KOPT-K1 (cell line): ENCODE measurements at regions not wholly inside any gene's neighbourhood (a gene's known extent, or its start where the extent isn't known, plus 50 kb on each side); places are given as distances from the start of the nearest gene placed in this dataset.

Experiments used
- H3K27ac ChIP-seq: fragments of 200-600 bp; sonication (generic); 2 replicates; pipeline ENCODE4 v1.5.1; 2016; ENCODE audit warnings: antibody characterized with exemption, mild to moderate bottlenecking, low read depth, low read length; ENCODE audit not compliant: poor library complexity, severe bottlenecking
- H3K36me3 ChIP-seq: fragments of 200-600 bp; sonication (generic); 2 replicates; pipeline ENCODE4 v1.5.1; 2017; ENCODE audit warnings: antibody characterized with exemption, mild to moderate bottlenecking, low read length, moderate library complexity; ENCODE audit not compliant: insufficient read depth
- H3K9me3 ChIP-seq: fragments of 200-600 bp; sonication (generic); 2 replicates; pipeline ENCODE4 v1.5.1; 2017; ENCODE audit warnings: antibody characterized with exemption, low read length, mild to moderate bottlenecking; ENCODE audit not compliant: insufficient read depth, poor library complexity, severe bottlenecking

DNA sequence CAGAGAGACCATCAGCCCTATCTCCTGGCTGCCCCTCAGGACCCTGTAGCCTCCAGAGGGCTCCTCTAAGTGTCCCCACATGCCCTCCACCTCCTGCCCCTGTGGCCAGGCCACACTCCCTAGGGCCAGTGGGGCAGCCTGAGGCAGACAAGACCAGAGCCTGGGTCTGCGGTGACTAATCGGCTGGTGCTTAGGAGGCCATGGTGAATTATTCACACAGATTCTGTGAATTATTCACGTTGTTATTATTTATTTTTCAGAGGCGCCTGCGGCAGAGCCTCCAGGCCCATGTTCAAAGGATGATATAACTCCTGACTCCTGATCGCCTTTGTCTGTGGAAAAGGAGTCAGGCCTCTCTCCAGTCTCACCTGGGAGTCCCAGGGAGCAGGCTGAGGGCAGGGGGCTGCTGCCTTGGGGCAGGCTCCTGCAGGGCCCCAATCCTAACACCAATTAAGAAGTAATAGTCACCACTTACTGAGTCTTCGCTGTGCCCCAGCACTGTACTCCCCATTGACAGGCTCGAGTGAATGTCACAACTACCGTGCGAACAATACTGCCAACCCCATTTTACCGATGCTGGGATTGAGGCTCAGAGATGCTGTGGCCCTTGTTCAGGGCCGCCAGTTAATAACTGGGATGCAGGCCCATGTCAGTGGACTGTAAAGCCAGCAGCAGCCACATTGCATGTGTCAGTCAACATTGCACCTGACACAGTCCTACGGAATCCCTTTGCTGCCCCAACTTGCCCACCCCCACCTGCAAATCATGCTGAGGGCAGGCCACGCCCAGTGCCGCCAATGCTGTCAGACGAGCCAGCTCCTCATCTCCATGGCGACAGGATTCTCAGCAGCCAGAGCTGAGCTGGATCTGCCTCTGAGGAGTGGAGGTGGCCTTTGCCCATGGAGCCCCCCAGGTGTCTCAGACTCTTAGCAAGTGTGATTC, 94.9 kb downstream of the PCDH1 start:
- Histone ChIP-seq H3K36me3 (no peaks in the 10 kb centered on the region), H3K9me3 (no peaks in the 10 kb centered on the region), H3K27ac (no peak overlapping the region)

DNA sequence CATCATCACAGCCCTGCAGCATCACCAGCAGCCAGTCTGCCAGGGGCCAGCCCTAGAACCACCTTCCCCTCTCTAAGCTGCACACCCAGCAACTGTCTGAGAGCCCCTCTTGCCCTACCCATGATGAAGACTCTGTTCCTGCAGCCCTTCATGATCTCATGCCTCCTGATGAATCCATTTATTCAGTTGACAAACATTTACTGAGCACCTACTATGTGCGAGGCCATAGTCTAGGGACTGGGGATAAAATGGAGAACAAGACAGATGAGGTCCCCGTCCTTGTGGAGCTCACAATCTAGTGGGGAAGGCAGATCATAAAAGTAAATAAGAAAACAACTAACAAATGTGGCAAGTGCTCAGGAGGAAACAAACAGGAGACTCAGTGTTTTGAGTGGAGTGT, 96.3 kb downstream of the PCDH1 start:
- no peaks in the 10 kb centered on the region for H3K9me3 ChIP-seq
- H3K27ac ChIP-seq: no peak overlapping the region
- H3K36me3 ChIP-seq: no peaks in the 10 kb centered on the region

DNA sequence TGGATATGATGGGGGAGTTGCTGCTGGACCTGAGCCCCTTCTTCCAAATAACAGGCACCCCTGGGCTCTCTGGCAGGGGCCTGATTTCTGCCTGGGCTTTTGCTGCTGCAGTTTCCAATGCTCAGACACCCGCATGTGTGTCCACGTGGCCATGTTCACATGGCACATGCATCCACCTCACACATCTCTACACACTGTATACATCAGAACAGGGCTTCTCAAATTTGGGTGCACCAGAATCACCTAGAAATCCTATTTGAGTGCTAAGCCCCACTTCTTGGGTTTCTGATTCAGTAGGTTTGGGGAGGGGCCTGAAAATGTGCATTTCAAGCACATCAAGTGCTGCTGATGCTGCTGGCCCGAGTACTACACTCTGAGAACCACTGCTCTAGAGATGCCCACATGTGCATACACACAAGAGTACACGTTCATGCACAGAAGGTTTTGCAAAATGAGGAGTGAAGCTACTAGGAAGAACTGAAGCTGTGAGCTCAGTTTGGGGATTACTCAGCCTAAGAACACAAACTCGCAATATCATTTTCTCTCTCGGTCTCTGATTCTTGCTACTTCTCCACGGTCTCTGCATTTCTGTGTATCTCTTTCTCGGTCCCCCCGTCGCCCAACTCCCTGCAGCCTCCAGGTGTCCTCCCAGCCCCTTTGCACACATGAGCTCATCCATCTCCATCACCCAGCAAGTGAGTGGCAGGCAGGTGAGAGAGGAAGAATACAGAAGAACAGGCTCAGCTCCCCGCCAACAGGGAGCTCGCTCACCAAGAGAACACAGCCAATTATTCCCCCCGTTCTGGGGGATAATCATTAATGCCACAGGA, 97.0 kb downstream of the PCDH1 start:
- H3K9me3 ChIP-seq: no peaks in the 10 kb centered on the region
- H3K36me3 ChIP-seq: no peaks in the 10 kb centered on the region
- H3K27ac ChIP-seq: no peak overlapping the region

DNA sequence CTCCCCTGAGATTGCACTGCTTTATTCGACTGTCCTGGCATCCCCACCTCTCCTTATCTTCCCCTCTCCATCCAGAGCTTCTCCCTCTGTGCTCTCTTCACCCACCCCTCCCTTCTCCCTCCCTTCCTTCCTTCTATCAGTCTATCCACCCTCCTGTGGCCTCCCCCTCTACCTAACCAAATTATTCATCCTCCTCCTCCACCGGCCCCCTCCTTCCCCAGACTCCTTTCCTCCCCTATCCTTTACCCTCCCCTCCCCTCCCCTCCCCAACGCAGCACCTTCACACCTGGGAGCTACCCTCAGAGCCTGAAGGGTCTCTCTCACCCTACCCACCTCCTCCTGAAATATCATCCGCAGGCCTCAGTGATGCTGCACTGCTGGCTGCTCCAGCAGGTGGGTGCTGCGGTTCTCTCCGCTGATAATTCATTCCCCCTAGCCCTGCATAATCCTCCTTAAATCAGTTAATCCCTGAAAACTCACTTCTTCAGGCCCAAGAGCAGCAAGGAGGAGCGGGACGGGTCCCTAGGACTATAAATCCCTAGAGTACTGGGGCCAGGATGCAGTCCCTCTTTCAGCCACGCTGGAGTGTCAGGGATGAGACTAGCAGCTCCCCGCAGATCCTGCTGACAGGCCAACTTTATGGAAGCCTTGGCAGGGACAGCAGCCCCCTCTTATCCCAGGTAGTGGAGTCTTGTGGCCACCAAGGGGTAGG, 97.8 kb downstream of the PCDH1 start:
- Histone ChIP-seq H3K36me3 (no peaks in the 10 kb centered on the region), H3K27ac (no peak overlapping the region), H3K9me3 (no peaks in the 10 kb centered on the region)

DNA sequence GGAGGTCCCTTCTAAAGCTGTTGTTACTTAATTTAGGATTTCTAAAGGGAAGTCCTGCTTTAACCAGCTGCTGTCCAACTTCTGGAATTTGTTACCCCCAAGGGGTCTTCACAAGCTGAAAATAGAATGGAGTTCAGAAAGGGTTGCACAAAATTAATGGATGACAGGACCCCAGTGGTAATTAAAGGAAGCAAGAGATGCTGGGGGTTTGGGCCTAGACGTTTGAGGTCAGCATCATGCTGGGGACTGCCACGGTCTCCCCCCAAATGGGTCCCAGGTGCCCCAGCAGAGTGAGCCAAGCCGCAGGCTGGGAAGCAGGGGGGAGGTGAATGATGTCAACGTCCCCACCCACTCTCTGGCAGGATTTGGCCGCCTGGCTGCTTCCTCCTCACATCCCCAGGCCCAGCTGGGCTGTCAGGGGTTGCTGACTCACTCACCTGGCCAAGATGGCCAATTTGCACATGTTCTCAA, 97.5 kb upstream of the ARAP3 start:
- H3K36me3 ChIP-seq: no peaks in the 10 kb centered on the region
- no peaks in the 10 kb centered on the region for H3K9me3 ChIP-seq
- no peak overlapping the region for H3K27ac ChIP-seq

DNA sequence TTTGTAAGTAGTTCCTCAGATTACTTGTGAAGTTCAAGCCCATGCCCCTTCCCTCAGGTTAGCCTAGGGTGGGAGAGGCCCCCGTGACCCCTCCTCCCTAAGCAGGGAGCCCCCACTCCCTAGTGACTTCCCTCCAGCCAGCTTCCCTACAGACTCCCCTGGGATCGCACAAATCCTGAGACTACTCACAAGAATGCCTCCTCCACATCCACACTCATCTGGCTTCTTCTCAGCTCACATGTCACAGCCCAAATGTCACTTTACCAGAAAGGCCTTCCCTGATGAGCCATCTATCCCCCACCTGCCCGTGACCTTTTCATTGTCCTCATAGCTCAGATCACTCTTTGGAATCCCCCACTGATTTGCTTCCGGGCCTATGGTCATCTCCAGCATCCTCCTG, 96.7 kb upstream of the ARAP3 start:
- Histone ChIP-seq H3K36me3 (no peaks in the 10 kb centered on the region), H3K9me3 (no peaks in the 10 kb centered on the region), H3K27ac (no peak overlapping the region)

DNA sequence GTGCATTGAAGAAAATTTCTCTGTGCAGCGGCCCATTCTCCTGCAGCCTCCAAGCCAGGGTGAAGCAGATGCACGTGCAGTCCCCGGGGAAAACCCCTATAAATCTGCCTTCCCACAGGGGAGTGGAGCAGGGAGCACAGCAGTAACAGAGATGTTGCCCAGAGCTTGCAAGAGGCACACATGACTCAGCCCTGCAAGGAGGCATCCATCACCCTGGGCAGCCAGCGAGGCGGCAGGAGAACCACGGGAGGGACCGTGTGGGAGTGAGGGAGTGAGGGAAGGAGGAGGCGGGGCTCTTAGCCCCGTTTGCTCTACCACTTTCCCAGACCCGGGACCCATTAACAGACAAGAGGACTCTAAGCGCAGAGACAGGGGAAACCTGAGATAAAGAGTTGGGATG, 96.2 kb upstream of the ARAP3 start:
- Histone ChIP-seq H3K27ac (no peak overlapping the region), H3K9me3 (no peaks in the 10 kb centered on the region), H3K36me3 (no peaks in the 10 kb centered on the region)

DNA sequence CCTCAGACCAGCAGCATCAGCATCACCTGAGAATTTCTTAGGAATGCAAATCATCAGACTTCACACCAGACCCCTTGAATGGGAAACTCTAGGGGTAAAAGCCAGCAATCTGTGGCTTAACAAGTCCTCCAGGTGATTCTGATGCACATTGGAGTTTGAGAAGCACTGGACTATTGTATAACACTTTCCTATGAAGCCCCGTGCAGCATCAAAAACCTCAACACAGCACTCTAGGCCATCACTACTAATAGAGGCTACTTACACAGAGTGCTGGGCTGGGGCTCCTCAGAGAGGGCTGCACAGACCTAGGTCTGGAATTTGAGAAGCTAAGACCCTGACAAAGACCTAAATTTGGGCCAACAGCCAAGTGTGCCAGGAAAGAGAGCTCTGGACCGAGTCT, 95.7 kb upstream of the ARAP3 start:
- Histone ChIP-seq H3K27ac (no peak overlapping the region), H3K9me3 (no peaks in the 10 kb centered on the region), H3K36me3 (no peaks in the 10 kb centered on the region)

DNA sequence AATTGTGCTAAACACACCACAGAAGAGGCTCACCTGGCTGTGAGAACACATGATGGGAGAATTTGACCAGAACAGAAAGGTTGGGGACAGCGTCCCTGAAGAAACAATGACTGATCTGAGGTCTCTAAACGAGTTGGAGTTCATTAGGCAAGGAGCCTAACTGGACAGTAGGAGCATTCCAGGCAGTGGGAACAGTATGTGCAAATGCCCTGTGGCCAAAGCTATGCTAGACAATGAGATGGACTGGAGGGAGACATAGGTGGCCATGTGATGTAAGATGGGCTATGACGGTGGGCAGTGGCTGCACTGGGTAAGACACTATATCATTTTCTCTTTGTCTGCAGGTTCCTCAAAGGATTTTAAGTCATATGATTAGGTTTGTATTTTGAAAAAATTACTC, 95.1 kb upstream of the ARAP3 start:
- no peaks in the 10 kb centered on the region for H3K9me3 ChIP-seq
- H3K27ac ChIP-seq: no peak overlapping the region
- H3K36me3 ChIP-seq: no peaks in the 10 kb centered on the region

DNA sequence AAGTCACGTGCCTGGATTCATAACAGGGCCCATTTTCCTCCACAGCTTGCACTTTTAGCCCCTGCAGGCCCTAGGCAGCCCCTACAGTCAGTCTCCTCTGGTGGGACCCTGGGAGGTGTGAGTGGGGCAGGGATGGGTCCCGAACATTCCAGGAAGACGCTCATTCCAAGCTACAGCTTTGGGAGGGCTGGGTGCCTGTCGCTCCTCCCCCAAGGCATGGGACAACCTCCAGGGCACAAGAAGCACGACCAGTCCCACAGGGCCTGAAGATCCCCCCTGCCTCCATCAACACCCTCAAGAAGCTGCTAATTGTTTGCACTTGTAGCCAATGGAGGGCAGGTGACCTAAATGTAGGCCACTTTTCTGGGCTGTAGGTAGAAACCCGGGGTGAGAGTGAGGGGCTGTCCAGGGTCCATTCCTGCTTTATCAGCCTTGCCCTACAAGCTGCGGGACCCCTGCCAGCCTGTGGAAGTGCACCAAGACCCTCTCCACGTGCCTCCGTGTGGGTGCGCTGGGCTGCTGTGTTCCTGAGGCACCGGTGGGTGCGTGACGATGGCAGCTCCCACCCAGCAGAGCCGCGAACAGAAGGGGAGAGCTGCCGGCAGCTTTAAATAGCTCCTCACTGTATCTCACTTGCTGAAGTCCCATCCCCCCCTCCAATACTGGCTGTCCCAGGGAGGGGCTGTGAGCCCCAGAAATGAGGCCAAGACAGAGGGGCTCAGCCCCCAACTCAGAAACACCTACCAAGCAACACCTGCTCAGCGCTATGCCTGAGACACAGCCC, 91.9 kb upstream of the ARAP3 start:
- no peaks in the 10 kb centered on the region for H3K36me3 ChIP-seq
- no peak overlapping the region for H3K27ac ChIP-seq
- H3K9me3 ChIP-seq: no peaks in the 10 kb centered on the region

DNA sequence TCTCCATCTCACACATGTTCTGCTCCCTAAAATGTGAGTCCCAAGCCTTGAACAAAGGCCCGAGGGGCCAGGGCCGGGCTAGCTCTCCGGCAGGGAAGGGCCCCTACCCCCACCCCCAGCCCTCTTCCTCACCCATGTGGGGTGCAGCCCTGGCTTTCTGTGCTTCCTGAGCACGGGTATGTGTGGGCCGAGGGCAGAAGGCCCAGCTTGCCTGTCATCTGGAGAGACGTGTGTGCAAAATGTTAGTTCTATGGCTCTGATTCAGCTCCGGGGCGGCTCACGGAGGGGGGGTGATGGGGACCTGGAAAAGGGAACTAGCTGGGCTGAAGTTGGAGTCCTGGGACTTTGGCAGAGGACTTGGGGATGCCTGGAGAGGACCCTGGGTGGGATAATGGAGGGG, 90.3 kb upstream of the ARAP3 start:
- Histone ChIP-seq H3K9me3 (no peaks in the 10 kb centered on the region), H3K36me3 (no peaks in the 10 kb centered on the region), H3K27ac (no peak overlapping the region)

DNA sequence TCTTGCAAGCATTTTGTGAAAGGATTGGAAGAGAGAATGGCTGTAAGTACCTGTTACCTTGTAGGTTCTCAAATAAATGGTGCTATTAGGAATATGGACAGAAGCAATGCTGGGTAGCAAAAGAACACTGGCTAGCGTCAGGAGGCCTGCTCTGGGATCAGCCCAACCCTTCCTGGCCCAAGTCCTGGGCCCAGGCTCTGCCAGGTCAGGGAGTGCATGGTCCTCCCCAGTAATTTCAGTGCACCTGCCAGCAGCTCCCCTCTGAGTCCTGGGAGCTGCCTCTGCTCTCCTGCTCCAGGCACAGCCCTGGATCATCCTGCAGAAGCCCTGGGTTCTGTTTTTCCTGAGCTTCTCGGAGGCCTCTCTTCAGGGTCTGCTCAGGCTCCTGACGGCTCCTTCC, 89.5 kb upstream of the ARAP3 start:
- H3K36me3 ChIP-seq: no peaks in the 10 kb centered on the region
- H3K27ac ChIP-seq: no peak overlapping the region
- H3K9me3 ChIP-seq: no peaks in the 10 kb centered on the region

DNA sequence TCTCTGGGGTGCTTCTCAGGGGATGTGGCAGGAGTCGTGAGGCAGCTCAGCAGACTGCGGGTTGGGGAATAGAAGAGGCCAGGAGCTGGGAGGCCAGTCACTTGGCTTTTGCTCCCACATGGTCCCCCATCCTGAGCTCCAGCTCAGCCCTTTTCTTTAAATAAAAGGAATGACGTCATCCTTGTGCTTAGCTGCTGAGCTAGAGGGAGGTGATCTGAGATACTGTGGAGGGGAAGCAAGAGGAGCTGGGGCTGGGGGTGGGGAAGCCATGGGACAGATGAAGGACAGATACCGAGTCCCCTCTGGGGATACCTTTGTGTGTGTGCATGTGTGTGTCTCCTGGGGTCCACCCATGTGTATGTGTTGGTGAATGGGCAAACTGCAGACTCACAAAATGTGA, 89.0 kb upstream of the ARAP3 start:
- H3K36me3 ChIP-seq: no peaks in the 10 kb centered on the region
- no peaks in the 10 kb centered on the region for H3K9me3 ChIP-seq
- no peak overlapping the region for H3K27ac ChIP-seq

DNA sequence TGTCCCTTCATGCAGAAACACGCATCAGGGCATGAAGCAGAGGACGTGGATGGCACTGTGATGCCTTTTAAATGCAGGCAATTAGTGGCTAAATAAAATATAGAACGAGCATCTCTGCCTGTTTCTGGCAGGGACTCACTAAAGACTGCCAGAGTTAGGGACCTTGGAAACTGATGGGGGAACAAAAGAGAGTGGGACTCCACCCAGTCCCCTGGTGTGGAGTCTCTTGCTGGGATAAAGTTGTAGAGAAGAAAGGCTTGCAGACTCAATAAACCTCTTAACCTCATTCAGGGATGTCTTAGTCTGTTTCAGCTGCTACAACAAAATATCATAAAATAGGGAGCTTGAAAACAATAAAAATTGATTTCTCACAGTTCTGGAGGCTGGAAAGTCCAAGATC, 87.6 kb upstream of the ARAP3 start:
- Histone ChIP-seq H3K36me3 (no peaks in the 10 kb centered on the region), H3K27ac (no peak overlapping the region), H3K9me3 (no peaks in the 10 kb centered on the region)
